ENCODE measurements at regions not wholly inside any gene's neighbourhood (a gene's known extent, or its start where the extent isn't known, plus 50 kb on each side); places are given as distances from the start of the nearest gene placed in this dataset.

DNA sequence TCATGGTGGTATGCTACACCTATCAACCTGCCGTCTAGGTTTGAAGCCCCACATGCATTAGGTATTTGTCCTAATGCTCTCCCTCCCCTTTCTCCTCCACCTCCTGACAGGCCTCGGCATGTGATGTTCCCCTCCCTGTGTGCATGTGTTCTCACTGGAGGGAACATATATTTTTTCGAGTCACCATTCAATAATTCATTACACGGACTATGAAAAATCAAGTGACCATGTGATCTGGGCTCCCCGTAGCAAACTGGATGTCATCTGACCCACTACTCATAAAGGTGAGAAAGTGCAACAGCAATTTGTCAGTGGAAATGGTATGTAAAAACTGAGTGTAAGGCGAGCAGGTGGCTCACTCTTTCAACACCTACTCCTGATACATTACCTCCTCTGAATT lies 224.3 kb upstream of the RASGRP1 start:
- Histone ChIP-seq H3K27ac (ENCODE audit: low read length) (no peak overlapping the region), H3K36me3 (ENCODE audit: insufficient read depth, low read length) (no peaks in the 10 kb centered on the region), H3F3A (ENCODE audit: insufficient read depth, low read length, poor library complexity, severe bottlenecking) (no peaks in the 10 kb centered on the region), H3K9me2 (ENCODE audit: insufficient read depth, low read length) (no peaks in the 10 kb centered on the region), H3K9ac (ENCODE audit: low read length) (no peak overlapping the region), H3K27me3 (ENCODE audit: insufficient read depth, low read depth, low read length) (no peaks in the 10 kb centered on the region), H2AFZ (ENCODE audit: low read depth, low read length) (no peak overlapping the region), H3K4me3 (ENCODE audit: low read length) (no peak overlapping the region), H3K4me2 (ENCODE audit: low read length) (no peak overlapping the region), H4K20me1 (ENCODE audit: insufficient read depth) (no peaks in the 10 kb centered on the region), H3K9me3 (ENCODE audit: low read length) (no peaks in the 10 kb centered on the region), H3K79me2 (replicated peaks; ENCODE audit: insufficient read depth, low read length) (no peaks in the 10 kb centered on the region)
- no peak for TF ChIP-seq EZH2 (IDR thresholded peaks at IDR 0.05; ENCODE audit: borderline replicate concordance, insufficient read depth, low read length, poor library complexity, severe bottlenecking)
- no peak for TF ChIP-seq TAF1 (IDR thresholded peaks at IDR 0.05; ENCODE audit: low read depth)
- no peak for TF ChIP-seq RAD21 (conservative IDR thresholded peaks at IDR 0.05)
- TF ChIP-seq MXI1 (conservative IDR thresholded peaks at IDR 0.05; ENCODE audit: poor library complexity, severe bottlenecking): no peak
- TF ChIP-seq, protein P1, sequence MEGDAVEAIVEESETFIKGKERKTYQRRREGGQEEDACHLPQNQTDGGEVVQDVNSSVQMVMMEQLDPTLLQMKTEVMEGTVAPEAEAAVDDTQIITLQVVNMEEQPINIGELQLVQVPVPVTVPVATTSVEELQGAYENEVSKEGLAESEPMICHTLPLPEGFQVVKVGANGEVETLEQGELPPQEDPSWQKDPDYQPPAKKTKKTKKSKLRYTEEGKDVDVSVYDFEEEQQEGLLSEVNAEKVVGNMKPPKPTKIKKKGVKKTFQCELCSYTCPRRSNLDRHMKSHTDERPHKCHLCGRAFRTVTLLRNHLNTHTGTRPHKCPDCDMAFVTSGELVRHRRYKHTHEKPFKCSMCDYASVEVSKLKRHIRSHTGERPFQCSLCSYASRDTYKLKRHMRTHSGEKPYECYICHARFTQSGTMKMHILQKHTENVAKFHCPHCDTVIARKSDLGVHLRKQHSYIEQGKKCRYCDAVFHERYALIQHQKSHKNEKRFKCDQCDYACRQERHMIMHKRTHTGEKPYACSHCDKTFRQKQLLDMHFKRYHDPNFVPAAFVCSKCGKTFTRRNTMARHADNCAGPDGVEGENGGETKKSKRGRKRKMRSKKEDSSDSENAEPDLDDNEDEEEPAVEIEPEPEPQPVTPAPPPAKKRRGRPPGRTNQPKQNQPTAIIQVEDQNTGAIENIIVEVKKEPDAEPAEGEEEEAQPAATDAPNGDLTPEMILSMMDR (IDR thresholded peaks at IDR 0.05; ENCODE audit: poor library complexity, severe bottlenecking): no peak
- no peak for TF ChIP-seq EP300 (conservative IDR thresholded peaks at IDR 0.05; ENCODE audit: poor library complexity, severe bottlenecking)
- TF ChIP-seq SMC3 (conservative IDR thresholded peaks at IDR 0.05; ENCODE audit: poor library complexity): no peak
- TF ChIP-seq, protein P2, sequence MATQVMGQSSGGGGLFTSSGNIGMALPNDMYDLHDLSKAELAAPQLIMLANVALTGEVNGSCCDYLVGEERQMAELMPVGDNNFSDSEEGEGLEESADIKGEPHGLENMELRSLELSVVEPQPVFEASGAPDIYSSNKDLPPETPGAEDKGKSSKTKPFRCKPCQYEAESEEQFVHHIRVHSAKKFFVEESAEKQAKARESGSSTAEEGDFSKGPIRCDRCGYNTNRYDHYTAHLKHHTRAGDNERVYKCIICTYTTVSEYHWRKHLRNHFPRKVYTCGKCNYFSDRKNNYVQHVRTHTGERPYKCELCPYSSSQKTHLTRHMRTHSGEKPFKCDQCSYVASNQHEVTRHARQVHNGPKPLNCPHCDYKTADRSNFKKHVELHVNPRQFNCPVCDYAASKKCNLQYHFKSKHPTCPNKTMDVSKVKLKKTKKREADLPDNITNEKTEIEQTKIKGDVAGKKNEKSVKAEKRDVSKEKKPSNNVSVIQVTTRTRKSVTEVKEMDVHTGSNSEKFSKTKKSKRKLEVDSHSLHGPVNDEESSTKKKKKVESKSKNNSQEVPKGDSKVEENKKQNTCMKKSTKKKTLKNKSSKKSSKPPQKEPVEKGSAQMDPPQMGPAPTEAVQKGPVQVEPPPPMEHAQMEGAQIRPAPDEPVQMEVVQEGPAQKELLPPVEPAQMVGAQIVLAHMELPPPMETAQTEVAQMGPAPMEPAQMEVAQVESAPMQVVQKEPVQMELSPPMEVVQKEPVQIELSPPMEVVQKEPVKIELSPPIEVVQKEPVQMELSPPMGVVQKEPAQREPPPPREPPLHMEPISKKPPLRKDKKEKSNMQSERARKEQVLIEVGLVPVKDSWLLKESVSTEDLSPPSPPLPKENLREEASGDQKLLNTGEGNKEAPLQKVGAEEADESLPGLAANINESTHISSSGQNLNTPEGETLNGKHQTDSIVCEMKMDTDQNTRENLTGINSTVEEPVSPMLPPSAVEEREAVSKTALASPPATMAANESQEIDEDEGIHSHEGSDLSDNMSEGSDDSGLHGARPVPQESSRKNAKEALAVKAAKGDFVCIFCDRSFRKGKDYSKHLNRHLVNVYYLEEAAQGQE (IDR thresholded peaks at IDR 0.05; ENCODE audit: borderline replicate concordance): no peak
- TF ChIP-seq POLR2AphosphoS5 (IDR thresholded peaks at IDR 0.05): no peak

GRCh38 chr15:38789566-38789965 lies 225.0 kb upstream of the RASGRP1 start:
- H3K4me3 ChIP-seq (ENCODE audit: low read length): no peak overlapping the region
- no peak overlapping the region for H3K4me2 ChIP-seq (ENCODE audit: low read length)
- no peak overlapping the region for H3K9ac ChIP-seq (ENCODE audit: low read length)
- H4K20me1 ChIP-seq (ENCODE audit: insufficient read depth): no peaks in the 10 kb centered on the region
- H3K9me2 ChIP-seq (ENCODE audit: insufficient read depth, low read length): no peaks in the 10 kb centered on the region
- no peaks in the 10 kb centered on the region for H3K27me3 ChIP-seq (ENCODE audit: insufficient read depth, low read depth, low read length)
- no peaks in the 10 kb centered on the region for H3K79me2 ChIP-seq (replicated peaks; ENCODE audit: insufficient read depth, low read length)
- H3K9me3 ChIP-seq (ENCODE audit: low read length): no peaks in the 10 kb centered on the region
- H3F3A ChIP-seq (ENCODE audit: insufficient read depth, low read length, poor library complexity, severe bottlenecking): no peaks in the 10 kb centered on the region
- no peak overlapping the region for H3K27ac ChIP-seq (ENCODE audit: low read length)
- no peaks in the 10 kb centered on the region for H3K36me3 ChIP-seq (ENCODE audit: insufficient read depth, low read length)
- H2AFZ ChIP-seq (ENCODE audit: low read depth, low read length): no peak overlapping the region
- no peak for TF ChIP-seq EP300 (conservative IDR thresholded peaks at IDR 0.05; ENCODE audit: poor library complexity, severe bottlenecking)
- TF ChIP-seq SMC3 (conservative IDR thresholded peaks at IDR 0.05; ENCODE audit: poor library complexity): no peak
- TF ChIP-seq POLR2AphosphoS5 (IDR thresholded peaks at IDR 0.05): no peak
- TF ChIP-seq TAF1 (IDR thresholded peaks at IDR 0.05; ENCODE audit: low read depth): no peak
- no peak for TF ChIP-seq MXI1 (conservative IDR thresholded peaks at IDR 0.05; ENCODE audit: poor library complexity, severe bottlenecking)
- TF ChIP-seq, protein P1 (IDR thresholded peaks at IDR 0.05; ENCODE audit: poor library complexity, severe bottlenecking): no peak
- TF ChIP-seq, protein P2 (IDR thresholded peaks at IDR 0.05; ENCODE audit: borderline replicate concordance): no peak
- no peak for TF ChIP-seq RAD21 (conservative IDR thresholded peaks at IDR 0.05)
- TF ChIP-seq EZH2 (IDR thresholded peaks at IDR 0.05; ENCODE audit: borderline replicate concordance, insufficient read depth, low read length, poor library complexity, severe bottlenecking): no peak
